NCI-H526 treated with DMSO at 0.1 percent for 48 hours (cell line): ENCODE measurements at regions not wholly inside any gene's neighbourhood (a gene's known extent, or its start where the extent isn't known, plus 50 kb on each side); places are given as distances from the start of the nearest gene placed in this dataset.

Experiments
- DNase-seq: peaks from one replicate; lab custom pipeline; 2025; lab: John Stamatoyannopoulos, UW

DNA sequence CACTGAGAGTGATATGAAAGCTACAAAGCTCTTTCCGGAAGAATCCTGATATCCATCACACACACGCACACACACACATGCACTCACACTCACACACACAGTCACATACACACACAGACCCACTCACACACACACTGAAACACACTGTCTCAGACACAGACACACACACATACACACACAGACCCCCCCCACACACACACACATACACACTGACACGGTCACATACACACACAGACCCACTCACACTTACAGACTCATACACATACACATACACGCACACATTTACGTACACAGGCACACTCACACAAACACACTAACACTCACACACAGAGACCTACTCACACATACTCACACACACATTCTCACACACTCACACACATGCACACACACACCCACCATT is 58.6 kb downstream of the LIG4 start:
- DNase-seq: no peak

DNA sequence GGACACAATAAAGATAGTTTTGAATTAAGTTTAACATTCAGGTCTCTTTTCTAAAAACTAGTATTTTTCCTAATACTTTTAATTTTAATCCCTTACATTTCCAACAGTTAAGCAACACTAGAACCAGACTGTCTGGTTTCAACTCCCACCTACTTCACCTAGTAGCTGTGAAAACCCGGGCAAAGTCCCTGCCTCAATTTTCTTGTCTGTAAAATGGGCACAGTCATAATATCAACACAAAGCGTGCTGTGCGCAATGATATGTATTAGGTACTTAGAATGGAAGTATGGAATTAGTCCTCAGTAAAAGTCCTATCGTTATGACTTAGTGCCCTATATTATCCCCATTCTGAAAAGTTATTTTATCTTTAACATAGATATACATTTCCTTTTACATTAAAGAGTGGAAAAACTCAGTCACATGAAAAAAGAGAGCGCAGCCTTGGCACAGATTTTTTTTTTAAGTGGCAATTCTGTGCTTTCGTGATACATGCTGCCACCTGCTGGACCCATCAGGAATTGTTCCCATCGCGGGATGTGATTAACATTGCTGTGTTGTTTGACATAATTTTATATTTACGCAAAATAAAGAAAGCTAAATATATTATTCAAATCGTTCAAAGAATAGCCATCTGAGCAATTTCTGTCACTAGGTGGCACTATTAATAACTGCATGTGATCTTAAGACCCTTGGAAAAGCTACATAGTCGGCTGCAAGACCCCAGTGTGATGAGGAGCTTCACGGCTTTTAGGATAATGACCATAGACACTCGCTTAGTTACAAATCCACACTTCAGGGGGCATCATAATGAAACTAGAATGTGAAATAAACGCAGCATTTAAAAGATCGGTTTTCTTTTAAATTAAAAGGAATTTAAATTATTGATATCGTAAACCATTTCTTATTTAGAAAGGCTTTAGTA is 59.9 kb downstream of the LIG4 start:
- DNase-seq: peak; percentile 6

DNA sequence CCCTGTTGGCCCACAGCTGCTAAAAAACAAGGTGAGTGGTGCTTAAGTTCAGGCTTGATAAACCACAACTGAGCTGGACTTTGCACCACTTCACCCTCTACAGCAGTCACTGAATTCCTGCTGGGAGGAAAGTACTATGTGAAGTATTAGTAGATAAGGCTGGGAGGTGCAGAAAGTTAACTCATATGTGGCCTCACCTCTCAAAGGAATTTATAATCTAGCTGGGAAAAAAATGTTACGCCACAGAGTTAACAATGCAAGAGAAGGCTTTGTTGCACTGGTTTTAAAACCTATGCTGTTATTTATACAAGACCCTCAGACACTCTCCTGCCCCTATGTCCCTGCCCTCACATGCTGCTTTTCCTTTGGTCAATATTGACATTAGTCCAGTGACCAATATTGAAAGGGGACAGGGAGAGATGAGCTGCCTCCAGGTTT is 60.9 kb downstream of the LIG4 start:
- DNase-seq: no peak

DNA sequence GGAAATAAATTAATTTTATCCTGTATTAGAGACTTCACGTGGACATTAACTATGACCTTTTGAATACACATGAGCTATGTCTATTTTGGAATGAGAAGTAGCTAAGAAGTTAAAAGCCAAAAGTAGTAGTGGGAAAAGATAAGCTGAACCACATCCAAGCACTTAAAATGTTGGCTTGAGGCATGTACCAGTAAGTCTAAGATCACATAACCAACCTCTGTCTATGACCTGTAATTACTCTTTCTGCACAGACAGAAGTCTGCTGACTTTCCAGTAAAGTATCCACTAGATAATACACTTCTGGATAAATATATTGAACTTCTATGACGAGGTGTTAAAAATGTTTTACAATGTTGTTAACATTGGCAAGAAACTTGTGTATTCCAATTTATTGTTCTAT is 68.7 kb downstream of the LIG4 start:
- DNase-seq: no peak

DNA sequence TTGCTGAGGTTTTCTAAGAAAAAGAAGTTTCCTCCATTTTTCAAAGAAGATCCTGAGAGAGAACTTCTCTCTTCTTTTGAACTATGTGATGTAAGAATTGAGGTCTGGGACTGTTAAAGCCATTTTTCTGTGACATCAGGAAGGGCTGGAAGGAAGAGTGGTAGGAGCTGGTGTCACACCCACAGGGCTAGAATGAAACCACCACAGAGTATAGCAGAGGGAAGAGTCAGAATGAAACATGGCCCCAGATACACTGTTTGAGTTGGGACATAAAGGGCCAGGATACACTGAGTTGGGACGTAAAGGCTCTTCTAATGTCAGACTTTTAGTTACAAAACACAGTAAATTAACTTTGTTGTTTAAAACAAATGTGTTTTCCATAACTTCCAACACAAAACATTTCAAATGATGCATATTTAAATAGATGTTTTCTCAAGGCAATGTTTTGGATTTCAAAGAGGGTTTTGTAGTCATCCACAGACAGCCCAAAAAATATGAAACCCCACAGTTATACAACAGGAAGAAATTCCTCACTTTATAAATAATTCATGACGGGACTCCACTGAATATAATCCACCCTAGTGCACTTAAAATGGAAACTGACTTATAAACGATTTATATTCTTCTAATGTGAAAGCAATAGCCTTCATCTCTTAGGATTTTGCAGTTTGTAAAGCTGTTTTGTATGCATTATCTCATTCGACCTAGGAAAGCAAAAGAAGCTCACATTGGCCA is 72.5 kb downstream of the LIG4 start:
- no peak for DNase-seq

DNA sequence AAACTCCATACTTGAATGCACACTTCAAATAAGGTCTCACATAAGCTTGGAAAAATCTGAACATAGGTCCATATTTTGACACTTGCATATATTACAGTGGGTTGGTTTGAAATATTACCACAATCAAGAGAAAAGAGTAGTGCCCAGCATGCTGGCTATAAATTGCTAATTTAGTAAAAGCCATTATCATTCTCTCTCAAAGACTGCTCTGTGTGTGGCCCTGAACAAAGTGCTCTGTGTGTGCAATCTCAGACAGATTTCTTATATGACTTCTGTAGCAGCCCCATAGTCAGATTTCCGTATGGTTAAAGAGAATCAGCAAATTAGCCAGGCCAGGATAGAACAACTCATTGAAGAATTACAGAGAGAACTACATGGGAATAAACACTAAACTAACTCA is 78.2 kb downstream of the LIG4 start:
- no peak for DNase-seq

DNA sequence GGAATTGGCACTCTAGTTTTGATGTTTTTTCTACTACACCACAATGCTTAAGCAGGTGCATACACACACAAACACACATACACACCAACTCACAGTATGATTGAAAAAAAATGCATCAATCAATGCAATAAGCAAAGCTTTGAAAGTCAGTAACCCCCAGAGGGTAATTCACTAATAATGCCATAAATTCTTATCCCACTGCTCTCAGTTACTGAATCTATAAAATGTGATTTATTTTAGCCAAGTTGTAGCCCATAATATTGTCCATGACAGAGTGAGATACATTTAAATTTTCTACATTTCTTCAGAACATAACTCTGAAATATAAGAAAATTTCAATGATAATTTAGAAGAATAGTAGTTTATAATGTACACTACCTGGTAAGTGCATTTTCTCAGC is 87.9 kb downstream of the LIG4 start:
- DNase-seq: no peak

DNA sequence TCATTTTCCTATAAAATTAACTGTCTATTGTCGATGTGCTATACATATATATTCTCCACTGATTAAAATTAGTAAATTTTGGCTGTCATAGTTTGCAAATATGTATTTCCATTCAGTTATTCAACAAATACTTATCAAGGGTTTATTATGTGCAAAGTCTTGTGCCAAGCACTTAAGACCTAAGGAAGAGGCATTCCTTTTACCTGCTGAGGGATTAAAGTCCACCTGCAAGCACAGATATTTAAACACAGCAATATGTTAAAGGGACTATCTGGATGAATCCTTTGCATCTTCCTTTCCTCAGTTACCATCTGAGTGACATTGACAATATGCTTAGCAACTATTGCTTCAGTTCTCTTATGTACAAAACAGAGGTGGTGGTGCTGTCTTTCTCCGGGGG is 89.3 kb downstream of the LIG4 start:
- DNase-seq: no peak

DNA sequence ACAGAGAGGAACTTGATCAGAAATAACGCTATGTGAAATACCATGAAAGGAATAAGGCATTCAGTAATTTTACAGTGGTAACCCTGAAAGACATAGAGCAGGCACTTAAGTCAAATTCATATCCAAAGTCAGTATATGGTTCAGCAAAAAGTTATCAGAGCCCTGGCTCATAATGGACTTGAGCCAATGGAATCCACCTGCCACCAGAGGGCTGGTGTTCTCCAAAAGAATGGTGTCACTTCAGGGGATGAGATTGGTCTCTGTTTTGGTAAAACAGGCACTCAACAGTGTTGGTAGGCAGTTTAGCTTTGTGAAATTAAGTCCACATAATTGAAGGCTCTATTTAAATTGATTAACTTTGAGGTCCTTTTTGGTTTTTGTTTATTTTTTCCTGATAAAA is 93.9 kb downstream of the LIG4 start:
- DNase-seq: no peak

DNA sequence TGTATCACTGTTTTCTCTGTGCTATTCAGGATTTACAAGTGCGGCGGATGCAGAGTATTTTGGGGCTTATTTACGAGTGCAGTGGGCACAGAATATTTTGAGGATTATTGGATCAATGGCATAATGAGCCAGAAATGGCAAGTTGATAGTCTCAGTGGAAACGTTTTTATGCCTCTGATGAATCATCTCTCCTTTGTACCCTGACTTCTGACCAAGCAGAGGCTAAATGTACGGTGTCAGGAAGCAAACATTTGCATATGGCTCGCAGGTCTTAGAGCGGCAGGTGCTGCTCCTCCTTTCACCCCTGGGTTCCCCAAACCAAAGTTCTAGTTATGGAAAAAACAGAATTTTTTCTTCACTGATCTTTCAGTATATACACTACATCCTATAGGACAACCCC is 94.5 kb downstream of the LIG4 start:
- no peak for DNase-seq

DNA sequence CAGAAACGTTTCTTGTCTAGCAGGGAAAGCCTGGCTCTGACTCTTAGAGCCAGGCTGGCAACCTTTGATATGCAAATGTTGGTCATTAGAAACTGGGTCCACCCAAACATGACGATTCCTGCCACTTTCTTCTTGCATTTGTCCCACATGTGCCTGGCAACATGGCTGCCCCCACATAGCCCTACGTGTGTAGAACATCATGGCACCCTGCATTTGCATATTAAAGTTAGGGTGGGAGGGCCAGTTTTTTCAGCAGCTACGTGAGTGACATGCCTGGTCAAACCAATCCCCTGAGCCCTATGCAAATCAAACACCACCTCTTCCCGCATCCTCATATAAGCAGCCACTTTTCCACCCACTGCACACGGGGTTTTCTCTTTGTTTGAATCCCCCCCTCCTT is 95.0 kb downstream of the LIG4 start:
- peak; percentile 21 for DNase-seq

DNA sequence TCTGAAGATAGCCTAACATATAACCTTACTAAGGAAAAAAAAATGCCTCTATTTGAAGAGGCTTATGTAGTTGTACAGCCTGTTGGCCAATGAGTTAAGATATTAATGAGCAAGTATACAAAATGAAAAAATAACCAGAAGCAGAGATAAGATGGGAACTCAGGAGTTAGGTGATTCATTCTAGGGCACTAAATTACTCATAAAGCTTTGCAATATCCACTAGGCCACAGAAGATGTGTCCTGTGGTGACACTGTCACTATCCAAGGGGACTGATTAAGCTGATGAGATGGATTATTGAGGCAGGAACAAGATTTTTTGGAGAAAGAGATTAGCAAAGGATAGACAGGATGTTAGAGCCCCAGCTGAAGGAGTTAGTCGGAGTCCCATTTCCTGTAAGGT is 99.6 kb downstream of the LIG4 start:
- DNase-seq: no peak

DNA sequence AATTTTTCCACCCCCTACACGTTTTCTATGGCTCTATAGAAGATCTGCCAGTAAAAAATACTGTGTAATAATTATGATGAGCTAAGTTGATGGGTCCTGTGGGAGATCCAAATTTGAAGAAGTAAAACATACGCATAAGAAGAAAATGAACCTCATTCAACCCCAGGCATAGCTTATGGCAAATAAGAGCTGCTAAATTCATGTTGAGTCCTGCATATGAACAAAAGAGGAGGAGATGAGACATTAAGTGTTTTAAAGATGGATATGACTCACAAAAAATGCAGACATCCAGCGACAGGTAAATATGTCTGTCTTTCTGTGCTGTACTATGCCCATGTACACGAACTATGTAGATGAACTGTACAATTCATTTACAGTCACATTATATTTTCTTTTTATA is 101.9 kb downstream of the LIG4 start:
- no peak for DNase-seq

DNA sequence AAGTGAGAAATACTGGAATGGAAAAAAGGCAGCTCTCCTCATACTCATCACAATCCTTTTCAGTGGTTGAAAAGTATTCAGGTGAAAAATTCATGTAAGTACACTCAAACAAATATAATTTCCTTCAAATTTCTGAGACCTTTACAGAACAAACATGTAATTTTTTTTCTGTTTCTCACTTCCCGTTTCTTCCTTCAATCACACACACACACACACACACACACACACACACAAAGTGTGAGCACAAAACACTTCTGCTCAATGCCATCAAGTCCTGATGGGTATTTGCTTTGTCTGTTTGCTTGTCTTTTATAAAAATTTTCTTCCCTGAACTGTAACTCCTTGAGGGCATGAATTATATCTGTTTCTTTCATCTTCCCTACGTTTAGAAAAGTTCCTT is 110.6 kb downstream of the LIG4 start:
- no peak for DNase-seq

DNA sequence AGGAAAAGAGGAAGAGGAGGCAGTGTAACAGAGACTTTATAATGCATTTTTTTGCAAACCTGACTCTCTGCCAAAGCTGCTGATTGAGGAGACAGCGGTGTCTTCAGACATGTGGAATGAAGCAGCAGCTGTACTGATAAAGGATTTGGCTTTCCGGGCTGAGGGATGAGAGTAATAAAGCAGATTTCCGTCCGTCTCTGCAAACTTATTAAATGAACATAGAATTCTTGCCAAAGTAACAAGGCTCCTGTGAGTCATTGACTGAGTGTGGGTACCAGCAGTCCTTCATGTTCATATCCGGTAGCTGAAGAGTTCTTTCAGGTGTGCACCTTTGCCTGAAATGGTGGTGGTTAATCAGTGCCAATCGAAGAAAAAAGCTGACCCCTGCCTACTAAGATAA is 112.6 kb downstream of the LIG4 start:
- DNase-seq: no peak

DNA sequence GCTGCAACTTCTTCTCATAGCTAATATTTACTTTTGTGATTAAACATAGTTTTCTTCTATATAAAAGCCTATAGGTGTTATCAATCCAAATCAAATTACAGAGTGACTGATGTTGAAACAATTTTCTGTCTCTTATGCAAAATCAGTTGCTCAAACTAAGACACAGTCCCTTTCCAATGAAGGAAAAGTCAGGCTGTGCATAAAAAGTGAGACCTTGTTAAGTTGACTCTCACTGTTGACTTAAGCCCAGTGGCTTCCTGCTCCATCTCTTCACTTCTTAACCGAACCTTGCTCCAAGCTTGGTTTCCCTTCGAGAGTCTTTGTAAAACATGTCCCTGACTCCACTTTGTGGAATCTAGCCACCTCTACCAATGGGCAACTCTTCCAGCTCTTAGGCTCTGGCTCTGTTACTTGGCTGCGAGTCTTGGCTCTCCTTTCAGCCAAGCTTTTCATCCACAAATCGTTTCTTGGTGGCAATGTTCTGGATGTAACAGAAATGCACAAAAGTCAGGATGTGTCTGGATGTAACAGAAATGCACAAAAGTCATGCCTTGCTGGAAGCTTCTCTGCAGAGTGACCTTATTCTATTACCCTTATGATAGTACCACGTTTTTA is 118.9 kb downstream of the LIG4 start:
- no peak for DNase-seq

DNA sequence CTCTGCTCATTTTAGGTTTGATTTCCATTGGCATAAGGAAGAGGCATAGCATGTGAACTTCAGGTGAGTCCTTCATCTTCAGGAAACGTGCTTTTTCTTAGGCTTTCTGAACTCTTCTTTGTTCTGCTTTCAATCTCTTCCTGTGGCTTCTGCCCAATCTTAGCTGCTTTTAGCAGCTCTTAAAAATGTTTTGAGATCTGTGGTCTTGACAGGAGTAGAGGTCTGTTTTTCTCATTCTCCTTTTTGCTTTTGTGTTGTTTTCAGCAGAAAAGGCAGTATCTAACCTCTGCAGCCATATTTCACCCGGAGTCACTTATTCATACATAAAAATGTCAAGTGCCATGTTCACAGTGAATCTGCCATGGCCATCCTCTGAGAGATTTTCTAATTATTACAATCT is 120.3 kb downstream of the LIG4 start:
- no peak for DNase-seq

DNA sequence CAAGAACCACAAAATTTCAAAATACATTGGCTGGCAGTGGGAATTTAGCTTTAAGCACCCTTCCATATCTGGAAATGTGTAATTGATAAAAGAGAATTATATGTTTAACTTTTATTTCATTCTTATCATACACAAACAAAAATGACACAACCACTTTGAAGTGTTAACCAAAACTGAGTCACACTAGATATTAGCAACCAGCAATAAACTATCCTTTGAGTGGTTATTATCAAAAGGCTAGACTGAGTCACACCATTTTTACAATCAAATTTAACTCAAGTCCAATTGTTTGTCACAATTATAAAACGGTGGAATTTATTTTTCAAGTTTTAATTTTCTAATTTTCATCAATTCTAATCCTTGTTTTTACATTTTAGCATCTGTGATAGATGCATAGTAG is 121.7 kb downstream of the LIG4 start:
- DNase-seq: no peak

DNA sequence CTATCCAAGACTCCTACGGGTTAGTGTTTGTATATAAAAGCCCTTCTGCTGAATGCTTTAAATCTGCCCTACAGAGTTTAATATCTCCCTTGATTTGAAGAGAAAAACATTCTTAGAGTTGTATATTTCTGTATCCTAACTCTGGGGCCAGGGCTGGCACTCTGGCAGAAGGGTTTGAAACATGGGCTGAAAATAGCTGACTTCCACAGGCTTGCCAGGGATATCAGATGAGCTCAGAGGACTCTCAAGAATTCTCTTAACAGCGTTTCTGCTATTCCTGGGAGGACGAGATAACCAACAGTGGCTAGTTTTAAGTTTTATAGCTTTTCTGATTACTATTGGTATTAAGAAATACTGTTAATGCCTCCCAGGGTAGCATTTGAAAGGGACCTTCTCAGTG is 127.5 kb downstream of the LIG4 start:
- no peak for DNase-seq

DNA sequence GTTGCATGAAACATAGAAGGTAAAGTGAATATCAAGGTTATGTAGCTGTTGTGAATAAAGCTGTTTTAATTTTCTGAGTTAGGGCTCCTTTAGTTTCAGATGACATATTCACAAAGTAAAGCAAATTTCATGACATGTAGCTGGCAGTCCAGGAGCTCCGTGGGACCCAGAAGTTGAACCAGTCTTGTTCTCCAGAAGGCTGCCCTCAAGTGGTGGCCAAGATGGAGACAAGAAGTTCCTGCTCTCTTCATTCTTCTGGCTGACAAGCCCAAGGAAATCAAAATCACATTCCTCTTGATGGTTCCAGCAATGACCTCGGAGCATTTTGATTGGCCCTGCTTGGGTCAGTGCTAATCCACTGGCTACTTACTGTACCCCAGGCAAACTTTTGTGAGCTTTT is 128.7 kb downstream of the LIG4 start:
- DNase-seq: no peak

DNA sequence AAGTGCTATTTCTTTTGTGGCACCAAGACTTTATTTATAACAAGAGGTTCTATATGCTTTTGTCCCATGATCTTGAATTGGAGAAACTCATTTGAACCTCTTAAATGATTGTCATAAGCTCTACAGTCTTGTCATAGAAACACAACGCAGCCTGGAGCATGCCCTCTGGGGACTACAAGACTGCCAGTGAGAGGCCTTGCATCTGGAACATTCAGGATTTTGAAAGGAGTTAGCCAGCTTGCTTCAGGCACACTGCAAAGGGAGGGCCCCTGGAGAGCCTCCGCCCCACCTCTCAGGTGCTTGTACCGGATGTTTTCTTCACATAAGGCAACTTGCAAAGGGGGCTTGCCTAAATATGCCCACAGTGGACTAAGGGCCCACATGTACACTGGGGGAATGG is 130.5 kb downstream of the LIG4 start:
- no peak for DNase-seq

DNA sequence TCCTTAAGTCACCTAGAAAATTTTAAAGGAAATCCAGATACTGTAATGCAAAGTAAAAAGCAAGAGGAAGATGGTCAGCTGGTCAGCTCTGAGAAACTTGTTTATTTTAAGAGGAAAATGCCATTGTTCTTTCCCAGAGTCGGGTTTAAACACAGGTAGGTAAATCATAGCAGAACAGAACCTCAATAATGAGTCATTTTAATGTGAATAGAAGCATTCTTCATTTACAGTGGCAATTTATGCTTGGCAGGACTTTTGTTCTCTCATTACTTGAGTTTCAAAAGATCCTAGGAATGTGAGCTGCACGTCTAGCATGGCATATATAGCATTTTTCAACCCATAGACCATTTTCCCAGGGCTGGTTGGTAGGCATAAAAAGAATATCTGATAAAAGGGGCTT is 132.3 kb downstream of the LIG4 start:
- no peak for DNase-seq

DNA sequence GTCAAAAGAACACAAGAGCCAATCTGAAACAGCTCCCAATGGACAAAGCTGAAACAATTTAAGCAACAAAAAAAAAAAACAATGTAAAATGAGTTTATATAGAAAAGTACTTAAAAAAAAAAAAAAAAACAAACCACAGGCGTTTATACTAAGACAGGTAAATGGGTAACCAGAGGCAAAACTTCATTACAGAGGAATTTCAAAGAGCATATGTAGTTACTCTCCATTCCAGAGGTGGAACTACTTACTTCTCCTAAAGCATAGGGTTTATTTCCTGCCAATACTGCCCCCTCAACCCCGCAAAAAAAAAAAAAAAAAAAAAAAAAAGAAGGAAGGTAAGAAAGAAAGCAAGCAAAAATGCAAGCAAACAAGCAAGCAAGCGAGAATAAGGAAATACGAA is 132.9 kb downstream of the LIG4 start:
- no peak for DNase-seq
